ENCODE measurements at regions not wholly inside any gene's neighbourhood (a gene's known extent, or its start where the extent isn't known, plus 50 kb on each side); places are given as distances from the start of the nearest gene placed in this dataset.

DNA sequence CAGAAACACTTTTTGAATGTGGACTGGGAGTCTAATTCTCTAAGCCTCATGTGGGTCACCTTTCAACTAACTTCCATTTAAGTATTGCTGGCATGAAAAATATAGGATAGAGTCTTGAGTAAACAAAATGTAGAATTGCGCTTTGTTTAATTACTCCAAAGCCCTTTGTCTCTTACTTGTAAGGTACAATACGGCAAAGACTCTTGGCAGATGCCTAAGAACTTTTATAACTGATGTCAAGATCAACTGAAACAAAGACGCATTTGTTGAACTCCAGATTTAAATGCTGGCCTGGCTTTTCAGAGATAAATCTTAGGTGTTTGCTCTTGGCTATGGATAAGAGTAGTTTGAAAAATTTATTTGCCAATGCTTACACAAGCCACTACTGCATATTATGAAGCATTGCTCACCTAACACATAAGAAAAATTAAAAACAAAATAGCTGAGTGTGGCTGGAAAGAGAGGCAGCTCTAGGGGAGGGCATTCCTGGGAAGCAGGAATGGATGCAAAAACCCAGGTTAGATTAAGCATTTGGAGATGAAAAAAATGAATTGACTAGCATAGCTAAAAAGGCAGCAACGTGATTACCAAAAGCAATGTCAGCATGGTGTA lies 107.3 kb upstream of the STARD13 start:
- FAIRE-seq = no peak

DNA sequence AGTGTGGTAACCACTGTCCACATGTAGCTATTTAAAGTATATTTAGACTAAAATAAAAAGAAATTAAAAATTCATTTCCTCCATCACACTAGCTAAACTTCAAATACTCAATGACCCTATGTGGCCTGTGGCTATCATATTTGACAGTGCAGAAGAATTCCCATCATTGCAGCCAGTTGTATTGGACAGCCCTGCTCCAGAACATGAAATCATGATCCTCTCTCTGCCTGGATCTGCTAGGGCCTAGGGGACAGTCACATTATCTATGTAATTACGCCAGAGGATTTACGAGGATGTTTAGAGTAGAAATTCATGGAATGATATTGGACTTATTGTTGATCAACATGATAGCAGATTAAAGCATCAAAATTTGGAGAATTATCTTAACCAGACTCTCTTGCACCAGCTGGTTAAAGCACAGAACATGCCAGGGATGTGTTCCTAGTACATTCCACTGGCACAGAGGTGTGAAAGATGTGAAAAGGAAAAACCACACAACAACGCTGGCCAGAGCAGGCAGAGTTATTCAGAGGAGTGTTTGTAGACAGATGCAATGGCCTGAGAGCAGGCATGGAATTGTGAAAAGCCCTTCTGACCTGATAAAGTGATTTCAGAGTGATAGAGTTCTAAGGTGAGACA lies 108.9 kb upstream of the STARD13 start:
- 77 to 80% (median 78%) methylated on average over 3 of the region's 3 CpGs for WGBS, 3 donors
- Histone ChIP-seq H3K36me3 (ENCODE audit: control insufficient read depth in 3 of 3, insufficient read depth in 2 of 3, low read depth in 1 of 3, low read length in 3 of 3) (no peaks in the 10 kb centered on the region), H3K27ac (ENCODE audit: low read depth in 1 of 3, low read length in 2 of 3) (no peak overlapping the region), H3K27me3 (ENCODE audit: control insufficient read depth in 3 of 3, insufficient read depth in 3 of 3, low read length in 3 of 3) (no peaks in the 10 kb centered on the region), H3K4me1 (ENCODE audit: control insufficient read depth in 3 of 3, insufficient read depth in 2 of 3, low read depth in 1 of 3, low read length in 2 of 3) (no peaks in the 10 kb centered on the region), H3K4me3 (ENCODE audit: low read depth in 1 of 3, low read length in 3 of 3) (no peak overlapping the region), H3K9me3 (ENCODE audit: control insufficient read depth in 2 of 2, insufficient read depth in 1 of 2, low read depth in 1 of 2, low read length in 1 of 2) (peaks cover 0 to 7% of the 10 kb centered on the region in 2 donors)
- DNase-seq (no peak), FAIRE-seq (no peak)

More for the DNA sequence above, 107.3 kb upstream of the STARD13 start:
- H3K4me1 ChIP-seq (ENCODE audit: control insufficient read depth in 3 of 3, insufficient read depth in 2 of 3, low read depth in 1 of 3, low read length in 2 of 3) = no peaks in the 10 kb centered on the region
- peaks cover 0 to 7% of the 10 kb centered on the region in 2 donors for H3K9me3 ChIP-seq (ENCODE audit: control insufficient read depth in 2 of 2, insufficient read depth in 1 of 2, low read depth in 1 of 2, low read length in 1 of 2)
- no peaks in the 10 kb centered on the region for H3K27me3 ChIP-seq (ENCODE audit: control insufficient read depth in 3 of 3, insufficient read depth in 3 of 3, low read length in 3 of 3)
- no peaks in the 10 kb centered on the region for H3K36me3 ChIP-seq (ENCODE audit: control insufficient read depth in 3 of 3, insufficient read depth in 2 of 3, low read depth in 1 of 3, low read length in 3 of 3)
- no peak overlapping the region for H3K4me3 ChIP-seq (ENCODE audit: low read depth in 1 of 3, low read length in 3 of 3)
- DNase-seq = peak; percentile 20 to 42
- WGBS, 3 donors = 13 to 67% (median 33%) methylated on average over 4 of the region's 4 CpGs
- no peak overlapping the region for H3K27ac ChIP-seq (ENCODE audit: low read depth in 1 of 3, low read length in 2 of 3)

DNA sequence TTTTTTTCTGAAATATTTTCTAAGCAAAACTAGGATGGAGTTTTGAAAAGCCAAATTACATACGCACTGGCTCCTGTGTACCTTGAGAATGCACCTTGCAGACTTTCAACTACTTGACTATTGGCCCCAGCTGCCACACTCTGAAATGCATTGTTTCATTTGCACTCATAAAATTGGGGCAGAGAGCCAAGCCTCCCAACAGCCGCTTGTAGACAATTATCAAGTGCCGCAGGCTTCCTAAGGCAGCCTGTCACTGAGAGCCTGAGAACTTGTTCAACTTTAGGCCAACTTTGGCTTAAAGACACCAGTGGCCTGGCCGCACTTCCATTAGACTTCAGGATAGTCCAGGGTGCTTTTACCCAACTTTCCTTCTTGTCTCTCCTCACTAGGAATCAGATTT lies 115.7 kb upstream of the STARD13 start:
- FAIRE-seq = no peak
- H3K4me3 ChIP-seq (ENCODE audit: low read depth in 1 of 3, low read length in 3 of 3) = no peak overlapping the region
- H3K9me3 ChIP-seq (ENCODE audit: control insufficient read depth in 2 of 2, insufficient read depth in 1 of 2, low read depth in 1 of 2, low read length in 1 of 2) = peaks cover 0 to 7% of the 10 kb centered on the region in 2 donors
- H3K4me1 ChIP-seq (ENCODE audit: control insufficient read depth in 3 of 3, insufficient read depth in 2 of 3, low read depth in 1 of 3, low read length in 2 of 3) = peaks cover 0 to 3% (median 0%) of the 10 kb centered on the region in 3 donors
- peak; percentile 30 to 71 for DNase-seq
- H3K27ac ChIP-seq (ENCODE audit: low read depth in 1 of 3, low read length in 2 of 3) = no peak overlapping the region
- no peaks in the 10 kb centered on the region for H3K27me3 ChIP-seq (ENCODE audit: control insufficient read depth in 3 of 3, insufficient read depth in 3 of 3, low read length in 3 of 3)
- 13 to 40% (median 30%) methylated on average over 4 of the region's 4 CpGs for WGBS, 3 donors
- no peaks in the 10 kb centered on the region for H3K36me3 ChIP-seq (ENCODE audit: control insufficient read depth in 3 of 3, insufficient read depth in 2 of 3, low read depth in 1 of 3, low read length in 3 of 3)

- H3K4me1 ChIP-seq (ENCODE audit: control insufficient read depth in 3 of 3, insufficient read depth in 2 of 3, low read depth in 1 of 3, low read length in 2 of 3) = peaks cover 0 to 3% (median 0%) of the 10 kb centered on the region in 3 donors
- no peaks in the 10 kb centered on the region for H3K27me3 ChIP-seq (ENCODE audit: control insufficient read depth in 3 of 3, insufficient read depth in 3 of 3, low read length in 3 of 3)
- no peaks in the 10 kb centered on the region for H3K9me3 ChIP-seq (ENCODE audit: control insufficient read depth in 2 of 2, insufficient read depth in 1 of 2, low read depth in 1 of 2, low read length in 1 of 2)
- DNase-seq (no peak), FAIRE-seq (no peak)
- WGBS, 3 donors = 80 to 87% (median 83%) methylated on average over 7 of the region's 7 CpGs
- H3K27ac ChIP-seq (ENCODE audit: low read depth in 1 of 3, low read length in 2 of 3) = no peak overlapping the region
- no peaks in the 10 kb centered on the region for H3K36me3 ChIP-seq (ENCODE audit: control insufficient read depth in 3 of 3, insufficient read depth in 2 of 3, low read depth in 1 of 3, low read length in 3 of 3)
- no peak overlapping the region for H3K4me3 ChIP-seq (ENCODE audit: low read depth in 1 of 3, low read length in 3 of 3)
Observed at GRCh38 chr13:33402975-33403374, 117.4 kb upstream of the STARD13 start.

DNA sequence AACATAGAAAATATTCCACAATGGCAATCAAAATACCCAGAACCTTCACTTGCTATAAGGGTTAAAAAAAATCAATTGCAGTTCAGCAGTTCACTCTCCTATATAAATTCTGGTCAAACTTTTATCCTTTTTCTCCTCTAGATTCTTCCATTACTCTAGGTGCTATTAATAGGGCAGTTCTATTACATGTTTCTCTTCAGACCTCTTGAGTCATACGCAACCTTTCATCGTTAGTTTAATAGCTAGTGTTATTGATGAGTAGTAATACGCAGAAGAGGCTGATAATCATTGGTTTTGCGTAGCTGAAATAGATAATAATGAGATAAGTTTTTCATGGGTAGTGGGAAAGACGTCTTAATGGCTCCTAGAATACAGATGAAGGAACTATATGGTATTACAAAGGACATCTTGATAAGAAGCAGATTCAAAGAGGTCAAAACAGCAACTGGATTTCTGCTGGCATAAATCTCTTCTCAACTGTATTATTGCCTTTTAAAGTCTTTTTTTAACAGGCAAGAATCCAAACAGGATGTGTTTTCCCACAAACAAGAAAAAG lies 118.3 kb upstream of the STARD13 start:
- Histone ChIP-seq H3K36me3 (ENCODE audit: control insufficient read depth in 3 of 3, insufficient read depth in 2 of 3, low read depth in 1 of 3, low read length in 3 of 3) (no peaks in the 10 kb centered on the region), H3K27me3 (ENCODE audit: control insufficient read depth in 3 of 3, insufficient read depth in 3 of 3, low read length in 3 of 3) (no peaks in the 10 kb centered on the region), H3K27ac (ENCODE audit: low read depth in 1 of 3, low read length in 2 of 3) (no peak overlapping the region), H3K4me3 (ENCODE audit: low read depth in 1 of 3, low read length in 3 of 3) (no peak overlapping the region), H3K9me3 (ENCODE audit: control insufficient read depth in 2 of 2, insufficient read depth in 1 of 2, low read depth in 1 of 2, low read length in 1 of 2) (no peaks in the 10 kb centered on the region), H3K4me1 (ENCODE audit: control insufficient read depth in 3 of 3, insufficient read depth in 2 of 3, low read depth in 1 of 3, low read length in 2 of 3) (peaks cover 0 to 3% (median 0%) of the 10 kb centered on the region in 3 donors)
- DNase-seq = no peak
- FAIRE-seq = no peak
- 51 to 66% (median 62%) methylated on average over 5 of the region's 5 CpGs for WGBS, 3 donors

DNA sequence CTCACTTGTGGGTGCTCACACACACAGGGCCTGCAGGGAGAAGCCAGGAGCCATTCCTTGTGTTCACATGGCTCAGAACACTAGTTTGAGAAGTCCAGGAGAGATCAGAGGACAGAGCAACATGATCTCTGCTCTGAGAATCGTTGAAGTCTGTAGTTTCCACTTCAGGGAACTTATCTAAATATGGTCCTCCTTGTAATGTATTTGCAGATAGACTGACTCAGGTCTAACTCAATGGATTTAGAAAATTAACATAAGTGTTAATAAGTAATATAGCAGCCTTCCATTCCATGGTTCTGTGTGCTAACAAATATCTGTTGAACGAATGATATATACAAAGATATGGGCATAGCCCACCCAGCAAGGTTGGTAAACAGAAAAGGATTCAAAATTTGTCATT lies 119.8 kb upstream of the STARD13 start:
- Histone ChIP-seq H3K4me3 (ENCODE audit: low read depth in 1 of 3, low read length in 3 of 3) (no peak overlapping the region), H3K36me3 (ENCODE audit: control insufficient read depth in 3 of 3, insufficient read depth in 2 of 3, low read depth in 1 of 3, low read length in 3 of 3) (no peaks in the 10 kb centered on the region), H3K27me3 (ENCODE audit: control insufficient read depth in 3 of 3, insufficient read depth in 3 of 3, low read length in 3 of 3) (no peaks in the 10 kb centered on the region), H3K9me3 (ENCODE audit: control insufficient read depth in 2 of 2, insufficient read depth in 1 of 2, low read depth in 1 of 2, low read length in 1 of 2) (no peaks in the 10 kb centered on the region), H3K4me1 (ENCODE audit: control insufficient read depth in 3 of 3, insufficient read depth in 2 of 3, low read depth in 1 of 3, low read length in 2 of 3) (peaks cover 0 to 3% (median 0%) of the 10 kb centered on the region in 3 donors), H3K27ac (ENCODE audit: low read depth in 1 of 3, low read length in 2 of 3) (no peak overlapping the region)
- DNase-seq (no peak), FAIRE-seq (no peak)
- 71 to 83% (median 76%) methylated on average over 2 of the region's 2 CpGs for WGBS, 3 donors

GRCh38 chr13:33409673-33410510 lies 124.3 kb upstream of the STARD13 start:
- WGBS, 3 donors = 94 to 100% (median 97%) methylated on average over 1 of the region's 1 CpG
- Histone ChIP-seq H3K9me3 (ENCODE audit: control insufficient read depth in 2 of 2, insufficient read depth in 1 of 2, low read depth in 1 of 2, low read length in 1 of 2) (no peaks in the 10 kb centered on the region), H3K27me3 (ENCODE audit: control insufficient read depth in 3 of 3, insufficient read depth in 3 of 3, low read length in 3 of 3) (no peaks in the 10 kb centered on the region), H3K27ac (ENCODE audit: low read depth in 1 of 3, low read length in 2 of 3) (no peak overlapping the region), H3K4me1 (ENCODE audit: control insufficient read depth in 3 of 3, insufficient read depth in 2 of 3, low read depth in 1 of 3, low read length in 2 of 3) (no peaks in the 10 kb centered on the region), H3K36me3 (ENCODE audit: control insufficient read depth in 3 of 3, insufficient read depth in 2 of 3, low read depth in 1 of 3, low read length in 3 of 3) (no peaks in the 10 kb centered on the region), H3K4me3 (ENCODE audit: low read depth in 1 of 3, low read length in 3 of 3) (no peak overlapping the region)
- no peak for FAIRE-seq
- DNase-seq = no peak

GRCh38 chr13:33410619-33411018 lies 125.1 kb upstream of the STARD13 start:
- WGBS, 3 donors = 88 to 96% (median 94%) methylated on average over 2 of the region's 2 CpGs
- no peak overlapping the region for H3K27ac ChIP-seq (ENCODE audit: low read depth in 1 of 3, low read length in 2 of 3)
- H3K36me3 ChIP-seq (ENCODE audit: control insufficient read depth in 3 of 3, insufficient read depth in 2 of 3, low read depth in 1 of 3, low read length in 3 of 3) = no peaks in the 10 kb centered on the region

More at GRCh38 chr13:33410619-33411018, 125.1 kb upstream of the STARD13 start:
- no peaks in the 10 kb centered on the region for H3K4me1 ChIP-seq (ENCODE audit: control insufficient read depth in 3 of 3, insufficient read depth in 2 of 3, low read depth in 1 of 3, low read length in 2 of 3)
- H3K4me3 ChIP-seq (ENCODE audit: low read depth in 1 of 3, low read length in 3 of 3) = no peak overlapping the region
- FAIRE-seq = no peak
- H3K27me3 ChIP-seq (ENCODE audit: control insufficient read depth in 3 of 3, insufficient read depth in 3 of 3, low read length in 3 of 3) = no peaks in the 10 kb centered on the region
- H3K9me3 ChIP-seq (ENCODE audit: control insufficient read depth in 2 of 2, insufficient read depth in 1 of 2, low read depth in 1 of 2, low read length in 1 of 2) = no peaks in the 10 kb centered on the region
- DNase-seq = no peak

All from small intestine (tissue), 7 donors.